Hematopoietic multipotent progenitor cell (in vitro differentiated cells): ENCODE measurements at regions not wholly inside any gene's neighbourhood (a gene's known extent, or its start where the extent isn't known, plus 50 kb on each side); places are given as distances from the start of the nearest gene placed in this dataset.

Source experiments
- DNase-seq, 3 donors: peaks; one replicate each; pipeline ENCODE4 v3.0.0-alpha.2; 2011 to 2015; ENCODE audit warnings: low read depth in 2 of 3, low spot score in 2 of 3

DNA sequence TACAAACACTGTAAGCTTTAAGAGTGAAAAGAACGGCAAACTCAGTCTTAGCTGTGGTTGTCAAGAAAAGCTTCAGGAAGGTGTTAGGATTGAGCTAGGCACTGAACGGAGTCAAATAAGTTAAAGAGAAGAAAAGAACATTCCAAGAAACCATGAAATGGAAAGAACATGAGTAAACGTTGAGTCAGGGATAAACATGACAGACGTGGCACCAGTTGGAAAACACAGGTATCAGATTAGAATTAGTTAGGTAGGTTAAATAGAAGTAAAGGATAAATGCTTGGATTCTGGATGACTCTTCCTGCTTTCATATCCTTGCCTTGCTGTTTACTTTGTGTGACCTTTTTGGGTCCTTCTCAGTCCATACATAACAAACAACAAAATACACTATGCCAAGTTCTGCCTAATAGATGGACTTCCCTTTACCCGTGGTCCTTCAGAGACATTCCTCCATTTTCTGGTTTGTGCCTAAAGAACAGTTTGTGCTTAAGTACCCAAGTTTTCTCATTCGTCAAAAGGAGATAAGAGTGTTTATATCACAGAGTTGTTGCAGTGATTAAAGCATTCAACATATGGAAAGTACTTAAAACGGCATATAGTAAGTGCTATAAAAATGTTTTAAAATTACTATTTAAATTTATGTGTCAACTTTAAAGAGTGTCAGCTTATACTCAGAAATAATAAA, 446.9 kb downstream of the TMA16 start:
- DNase-seq, result no peak

DNA sequence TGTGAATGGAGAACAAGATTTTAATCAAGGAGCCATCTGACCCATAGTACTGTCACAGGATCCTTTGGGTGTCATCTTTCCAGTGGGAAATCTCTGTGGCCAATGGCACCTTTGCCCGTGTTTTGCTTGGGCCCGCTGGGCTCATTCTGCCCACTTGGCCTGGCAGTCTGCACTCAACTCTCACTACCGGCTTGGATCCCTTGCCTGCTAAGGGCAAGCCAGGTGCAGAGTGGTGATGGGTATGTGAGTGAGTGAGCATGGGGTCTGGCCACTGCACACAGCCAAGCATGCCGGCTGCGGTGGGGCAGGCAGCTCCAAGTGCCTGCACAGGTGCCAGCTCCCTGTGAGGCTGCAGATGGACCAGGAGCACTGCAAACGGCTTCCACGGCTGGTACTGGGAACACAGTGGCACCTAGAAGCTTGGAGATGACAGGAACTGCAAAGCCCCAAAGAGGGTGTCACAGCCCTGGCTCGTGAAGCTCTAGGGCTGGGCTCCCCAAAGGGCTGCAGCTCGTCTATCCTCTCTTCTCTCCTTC, 454.5 kb downstream of the TMA16 start:
- DNase-seq, result no peak

DNA sequence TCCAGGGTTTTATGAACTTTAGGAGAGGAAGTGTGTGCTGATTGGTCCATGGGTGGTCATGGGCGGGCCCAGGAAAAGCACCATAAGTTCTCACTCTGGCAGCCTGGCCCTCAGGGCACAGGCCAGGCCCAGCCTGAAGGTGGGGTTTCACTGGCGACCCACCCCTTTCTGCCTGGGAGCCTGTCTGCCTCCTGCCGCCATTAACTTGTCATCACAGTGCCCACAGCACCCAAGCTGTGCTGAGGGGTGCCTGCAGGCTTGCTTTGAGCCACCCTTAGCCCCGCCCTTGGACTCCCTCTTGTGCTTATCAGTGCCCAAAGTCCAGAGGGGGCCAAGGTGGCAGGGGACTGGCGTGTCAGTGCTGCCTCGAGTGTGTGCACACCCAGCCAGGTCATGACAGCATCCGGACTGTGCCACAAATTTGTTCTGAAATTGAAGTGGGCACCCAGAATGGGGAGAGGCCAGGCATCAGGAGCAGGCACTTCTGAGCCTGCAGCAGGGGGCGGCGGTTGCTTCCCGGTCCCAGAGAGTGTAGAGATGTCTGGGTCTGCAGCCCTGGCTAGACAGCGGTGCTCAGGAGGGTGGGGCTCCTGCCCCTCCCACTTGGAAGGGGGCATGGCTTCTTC, 455.6 kb downstream of the TMA16 start:
- DNase-seq, result no peak

DNA sequence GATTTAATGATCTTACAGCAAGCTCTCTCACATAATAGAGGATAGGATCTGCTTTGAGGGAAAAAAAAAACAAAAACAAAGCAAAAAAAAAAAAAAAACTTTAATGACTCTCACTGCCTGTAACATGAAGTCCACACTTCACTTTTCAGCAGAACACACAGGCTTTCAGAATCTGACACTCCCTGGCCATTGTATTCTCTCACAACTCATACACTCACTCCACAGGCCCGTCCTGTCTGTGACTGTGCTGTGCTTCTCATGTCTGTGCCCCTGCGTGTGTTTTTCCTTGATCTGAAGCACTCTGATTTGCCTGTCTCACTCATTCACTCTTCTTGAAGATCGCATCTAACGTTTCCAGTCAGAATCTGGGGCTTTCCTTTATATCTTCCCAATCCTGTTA, 460.8 kb downstream of the TMA16 start:
- DNase-seq, result no peak

DNA sequence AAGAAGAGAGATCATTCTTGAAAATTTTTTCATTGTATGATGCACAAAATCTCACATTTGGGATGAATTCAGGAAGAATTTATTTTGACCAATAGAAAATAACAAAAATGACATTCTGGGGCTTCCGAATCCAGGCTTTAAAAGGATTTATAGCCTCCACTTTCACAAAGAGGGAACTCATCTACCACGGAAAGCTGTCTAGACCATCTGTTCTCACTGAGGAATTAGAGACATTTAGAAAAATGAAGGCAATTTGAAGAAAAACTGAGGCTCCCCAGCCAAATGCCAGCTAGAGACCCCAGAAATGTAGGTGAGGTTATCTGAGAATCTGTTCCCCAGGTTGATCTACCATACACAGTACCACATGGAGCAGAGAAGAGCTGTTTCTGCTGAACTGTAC, 464.3 kb downstream of the TMA16 start:
- DNase-seq, result no peak

DNA sequence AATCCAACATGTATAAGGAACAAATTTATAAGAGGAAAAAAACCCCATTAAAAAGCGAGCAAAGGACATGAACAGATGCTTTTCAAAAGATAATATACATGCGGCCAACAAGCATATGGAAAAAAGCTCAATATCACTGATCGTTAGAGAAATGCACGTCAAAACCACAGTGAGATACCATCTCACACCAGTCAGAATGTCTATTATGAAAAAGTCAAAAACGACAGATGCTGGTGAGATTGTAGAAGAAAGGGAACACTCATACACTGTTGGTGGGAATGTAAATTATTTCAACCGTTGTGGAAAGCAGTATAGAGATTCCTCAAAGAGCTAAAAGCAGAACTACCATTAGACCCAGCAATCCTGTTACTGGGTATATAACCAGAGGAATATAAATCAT, 465.4 kb downstream of the TMA16 start:
- DNase-seq, result peak in 2 of 3 donors; percentile 5 to 48

DNA sequence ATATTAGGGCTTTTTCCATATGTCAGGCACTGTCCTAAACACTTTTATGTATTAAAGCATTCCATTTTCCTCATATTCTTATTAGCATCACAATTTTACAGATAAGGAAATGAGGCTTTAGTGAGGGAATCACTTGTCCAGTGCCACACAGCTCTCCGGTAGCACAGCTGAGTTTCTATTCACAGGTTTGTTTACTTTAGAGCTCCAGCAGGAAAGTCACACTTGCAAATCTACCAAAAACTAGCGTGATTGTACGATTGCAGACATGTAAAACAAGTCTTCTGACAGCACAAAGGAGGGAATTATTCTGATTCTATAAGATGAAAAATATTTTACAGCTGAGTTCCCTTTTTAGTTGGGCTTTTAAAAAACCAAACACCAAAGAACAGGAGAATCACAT, 472.1 kb downstream of the TMA16 start:
- DNase-seq, result no peak

DNA sequence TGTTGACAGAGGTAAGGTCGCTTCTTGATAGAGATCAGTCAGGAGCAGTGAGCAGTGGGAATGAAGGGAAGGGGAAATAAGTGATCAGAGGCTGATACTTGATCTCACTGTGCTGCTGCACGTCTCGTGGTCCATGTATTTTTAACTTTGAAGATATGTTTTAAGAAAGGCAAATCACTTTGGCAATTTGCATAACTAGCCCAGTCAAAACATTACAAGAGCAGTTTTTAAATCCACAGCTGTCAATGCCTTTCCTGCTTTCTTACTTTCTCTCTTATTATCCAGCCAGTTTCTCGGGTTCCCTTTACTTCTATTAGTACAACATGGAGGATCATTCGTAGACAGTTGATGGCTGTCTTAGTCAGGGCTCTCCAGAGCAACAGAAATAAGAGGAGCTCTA, 472.8 kb downstream of the TMA16 start:
- DNase-seq, result no peak

DNA sequence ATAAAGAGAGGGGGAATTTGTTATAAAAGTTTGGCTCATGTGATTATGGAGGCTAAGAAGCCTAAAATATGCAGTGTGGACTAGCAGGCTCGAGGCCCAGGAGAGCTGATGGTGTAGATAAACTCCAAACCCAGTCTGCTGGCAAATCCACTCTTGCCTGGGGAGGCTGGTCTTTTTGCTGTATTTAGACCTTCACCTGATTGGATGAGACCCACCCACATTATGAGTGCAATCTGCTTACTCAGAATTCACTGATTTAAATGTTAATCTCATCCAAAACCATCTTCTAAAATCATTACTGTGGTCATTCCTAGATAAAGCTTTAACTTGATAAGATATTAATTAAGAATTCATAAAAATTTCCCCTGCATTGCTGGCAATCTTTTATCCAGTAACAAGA, 473.2 kb downstream of the TMA16 start:
- DNase-seq, result no peak

DNA sequence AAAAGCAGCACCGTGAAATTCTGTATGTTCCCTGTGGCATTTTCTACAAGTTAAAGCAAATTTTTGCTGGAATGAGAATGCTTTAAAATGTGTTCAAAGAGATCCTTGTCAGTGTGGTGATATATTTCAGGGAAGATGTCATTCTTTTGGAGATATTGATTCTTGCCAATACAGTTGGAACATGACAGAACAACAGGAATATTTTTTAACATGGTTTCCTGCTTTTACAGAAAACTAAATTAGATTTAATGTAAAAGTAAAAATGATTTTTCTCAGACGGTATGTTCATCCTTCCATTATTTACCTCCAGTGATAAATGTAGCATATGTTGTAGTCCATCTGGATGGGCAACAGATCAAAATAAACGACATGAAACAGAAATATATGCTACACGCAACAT, 474.8 kb downstream of the TMA16 start:
- DNase-seq, result no peak

DNA sequence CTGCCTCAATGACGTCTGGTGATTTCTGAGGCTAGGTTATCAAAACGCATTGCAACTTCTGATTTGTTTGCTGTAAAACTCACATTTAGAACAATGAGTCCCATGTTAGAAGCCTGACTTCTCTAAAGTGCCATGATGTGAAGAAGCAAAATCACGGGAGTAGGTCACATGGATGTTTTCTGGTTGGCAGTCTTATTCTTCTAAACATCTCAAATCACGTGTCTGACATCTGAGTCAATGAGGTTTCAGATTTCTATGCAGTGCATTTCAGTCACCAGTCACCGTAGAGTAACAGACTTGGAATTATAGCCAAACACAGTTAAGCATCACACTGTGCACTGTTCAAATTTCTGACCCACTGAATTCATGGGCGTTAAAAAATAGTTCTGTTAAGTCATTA, 482.1 kb downstream of the TMA16 start:
- no peak for DNase-seq

DNA sequence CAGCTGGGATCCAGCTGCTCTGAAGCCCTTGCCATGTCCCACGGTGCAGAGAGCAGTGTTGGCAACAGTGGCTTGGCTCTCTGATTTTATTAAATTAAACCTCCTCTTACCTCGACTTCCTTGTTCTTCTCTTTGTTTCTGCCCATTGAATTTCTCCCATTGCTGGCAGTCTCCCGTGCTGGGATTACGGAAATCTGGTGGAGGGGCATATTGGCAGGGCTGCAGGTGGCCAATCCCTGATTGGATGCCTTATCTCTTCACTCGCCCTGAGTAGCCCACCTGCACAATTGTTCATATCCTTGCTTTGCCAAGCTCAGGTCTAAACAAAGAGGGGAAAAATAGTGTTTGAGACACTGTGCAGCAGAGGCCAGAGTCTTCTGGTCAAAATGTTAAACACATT, 493.9 kb downstream of the TMA16 start:
- no peak for DNase-seq

DNA sequence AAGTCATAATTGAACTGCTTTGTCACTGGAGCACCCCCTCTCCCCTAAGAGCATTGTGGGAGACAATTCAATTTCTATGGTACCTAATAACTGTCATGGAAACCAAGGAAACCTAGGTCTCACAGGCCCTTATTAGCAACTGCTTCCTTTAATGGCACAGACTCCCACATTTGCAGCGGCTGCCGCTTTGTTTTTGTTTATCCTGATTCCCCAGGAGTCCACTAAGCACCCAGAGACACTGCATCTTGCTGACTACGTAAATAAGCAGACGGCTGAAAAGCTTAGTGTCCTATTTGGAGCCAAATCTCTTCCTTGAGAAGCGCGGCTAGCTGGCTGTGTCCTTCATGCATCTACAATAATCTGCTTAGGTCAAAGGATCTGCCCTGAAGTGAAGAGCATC, 494.4 kb downstream of the TMA16 start:
- no peak for DNase-seq

DNA sequence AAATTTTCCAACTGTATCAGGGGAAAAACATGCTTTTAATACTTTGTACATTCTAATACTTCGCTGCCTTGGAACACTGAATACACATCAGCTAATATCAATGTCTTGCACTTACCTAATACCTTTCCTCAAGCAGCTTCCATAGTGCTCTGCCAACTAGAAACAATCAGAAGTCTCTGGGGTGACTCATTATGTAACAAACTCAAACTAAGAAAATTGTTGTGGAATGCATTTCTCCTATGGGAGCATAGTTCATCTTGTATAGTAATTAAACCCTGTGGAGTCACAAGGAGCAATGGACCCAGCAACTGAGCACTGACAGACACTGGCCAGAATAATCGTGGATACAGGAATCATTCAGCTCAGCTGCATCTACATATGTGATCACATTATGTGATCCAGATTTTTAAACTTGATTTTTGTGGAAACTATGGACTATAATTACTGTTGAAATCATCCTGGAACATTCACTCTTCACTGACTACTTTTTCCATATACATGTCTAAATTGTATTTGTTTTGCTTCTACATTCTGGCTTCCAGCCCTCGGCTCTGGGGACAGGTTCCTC, 496.9 kb downstream of the TMA16 start:
- no peak for DNase-seq

DNA sequence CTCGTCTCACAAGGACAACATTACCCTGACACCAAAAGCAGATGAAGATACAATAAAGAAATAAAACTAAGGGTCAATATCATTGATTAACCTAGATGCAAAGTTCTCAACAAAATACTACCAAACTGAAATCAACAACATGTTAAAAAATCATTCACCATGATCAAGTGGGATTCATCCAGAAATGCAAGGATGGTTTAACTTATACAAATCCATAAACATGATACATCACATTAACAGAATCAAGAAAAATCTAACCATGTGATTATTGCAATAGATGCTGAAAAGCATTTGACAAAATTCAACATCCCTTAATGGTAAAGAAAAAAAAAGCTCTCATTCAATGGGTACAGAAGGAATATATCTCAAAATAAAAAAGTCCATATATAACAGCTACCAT, 514.9 kb downstream of the TMA16 start:
- no peak for DNase-seq

DNA sequence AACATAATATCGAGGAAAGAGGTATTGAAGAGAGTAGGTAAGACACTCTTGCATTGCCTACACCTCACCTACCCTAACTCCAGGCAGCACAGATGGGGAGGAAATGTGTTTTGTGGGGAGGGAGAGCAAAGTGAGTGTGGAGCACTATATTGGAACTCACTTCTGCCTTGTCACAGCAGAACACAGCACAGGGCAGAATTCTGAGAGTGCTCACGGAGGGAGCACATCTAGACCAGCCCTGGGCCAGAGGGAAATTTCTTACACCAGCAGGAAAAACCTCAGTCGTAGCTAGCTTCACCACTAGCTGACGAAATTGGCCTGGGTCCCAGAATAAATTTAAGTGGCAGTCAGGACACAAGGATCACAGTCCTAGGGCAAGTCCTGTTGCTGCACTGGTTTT, 517.3 kb downstream of the TMA16 start:
- no peak for DNase-seq

DNA sequence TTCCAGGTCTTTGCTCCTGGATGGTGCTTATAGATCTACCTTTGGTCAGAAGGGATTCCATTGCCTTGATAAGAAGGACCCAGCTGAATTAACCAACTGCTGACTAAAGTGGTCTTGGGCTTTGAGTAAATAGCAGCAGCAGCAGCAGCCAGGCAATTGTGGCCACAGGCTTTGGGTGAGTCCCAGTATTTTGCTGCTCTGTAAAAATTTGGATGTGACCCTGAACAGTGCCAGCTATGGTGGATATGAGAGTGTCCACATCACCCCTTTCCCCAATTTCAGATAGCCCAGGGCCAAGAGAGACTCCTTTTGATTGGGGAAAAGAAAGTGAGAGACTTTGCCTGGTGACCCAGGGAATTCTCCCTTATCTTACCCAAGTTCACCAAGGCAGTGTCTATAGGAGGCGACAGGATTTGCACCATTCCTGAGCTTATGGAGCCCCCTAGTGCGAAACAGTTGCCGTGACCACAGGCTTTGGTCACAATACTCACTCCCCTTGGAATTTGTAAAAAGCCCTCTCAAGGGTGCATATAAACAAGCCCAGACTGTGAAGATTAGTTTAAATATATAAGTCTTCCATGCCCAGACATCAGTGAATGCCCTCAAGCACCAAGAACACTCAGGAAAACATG, 518.0 kb downstream of the TMA16 start:
- DNase-seq, result peak; percentile 4 to 57 (median 34)

DNA sequence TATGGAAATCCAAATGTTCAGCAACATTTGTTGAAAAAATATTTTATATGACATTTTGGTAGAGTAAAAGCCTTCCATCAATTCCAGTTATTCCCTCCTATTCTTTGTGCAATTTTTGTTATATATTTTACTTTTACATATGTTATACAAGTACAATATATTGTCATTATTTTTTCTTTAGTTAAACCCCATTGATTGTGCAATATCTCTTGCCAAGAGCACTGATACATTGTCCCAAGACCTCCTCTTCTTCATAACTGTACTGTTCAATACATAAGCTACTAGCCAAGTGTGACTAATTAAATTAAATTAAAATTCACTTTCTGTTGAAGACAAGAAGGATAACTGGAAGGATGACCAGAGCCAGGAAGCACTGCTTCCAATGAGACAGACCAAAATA, 527.5 kb downstream of the TMA16 start:
- no peak for DNase-seq

DNA sequence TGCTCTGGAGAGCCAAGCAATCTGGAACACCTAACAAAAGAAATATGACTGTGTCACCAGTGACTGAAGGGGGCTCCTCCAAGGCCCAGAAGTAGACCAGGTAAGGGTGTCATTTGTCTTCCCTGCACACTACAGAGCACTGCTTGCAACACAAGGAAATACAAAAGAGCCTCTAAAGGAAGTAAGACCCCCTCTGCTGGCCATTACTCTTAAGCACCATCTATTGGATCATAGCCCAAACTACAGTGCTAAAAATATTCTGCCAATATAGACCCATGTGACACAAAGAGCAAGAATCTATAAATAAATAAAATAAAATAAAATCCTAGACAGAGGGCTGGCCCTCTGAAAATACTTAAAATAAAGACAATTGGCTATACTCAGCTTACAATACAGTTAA, 528.7 kb downstream of the TMA16 start:
- no peak for DNase-seq

DNA sequence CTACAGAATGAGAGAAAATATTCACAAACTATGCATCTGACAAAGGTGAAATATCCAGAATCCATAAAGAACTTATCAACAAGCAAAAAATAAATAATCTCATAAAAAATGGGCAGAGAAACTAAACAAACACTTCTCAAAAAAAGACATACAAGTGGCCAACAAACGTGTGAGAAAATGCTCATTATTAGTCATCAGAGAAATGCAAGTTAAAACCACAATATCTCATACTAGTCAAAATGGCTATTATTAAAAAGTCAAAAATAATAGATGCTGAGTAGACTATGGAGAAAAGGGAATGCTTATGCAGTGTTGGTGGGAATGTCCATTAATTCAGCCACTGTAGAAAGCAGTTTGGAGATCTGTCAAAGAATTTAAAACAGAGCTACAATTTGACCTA, 533.3 kb downstream of the TMA16 start:
- no peak for DNase-seq

DNA sequence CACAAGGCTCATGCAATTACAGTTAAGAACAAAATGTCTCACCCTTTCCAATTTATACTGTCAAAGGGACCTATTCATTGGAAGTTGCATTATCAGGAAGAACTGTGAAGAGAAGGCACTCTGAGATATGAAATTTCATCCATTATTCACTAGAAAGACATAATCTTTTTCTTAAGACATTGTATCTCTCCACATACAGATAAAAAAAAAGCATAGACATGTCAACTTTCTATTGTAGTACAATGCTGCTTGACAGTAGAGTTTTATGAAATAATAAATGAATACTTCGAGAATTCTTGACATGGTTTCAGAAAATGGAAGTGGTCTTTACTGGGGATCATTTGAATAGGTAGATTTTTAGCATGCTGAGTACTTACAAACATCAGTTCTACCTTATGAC, 545.0 kb downstream of the TMA16 start:
- no peak for DNase-seq
